H1 (cell line): ENCODE measurements at regions not wholly inside any gene's neighbourhood (a gene's known extent, or its start where the extent isn't known, plus 50 kb on each side); places are given as distances from the start of the nearest gene placed in this dataset.
A peak's percentile ranks its signal among the peaks of the same experiment; 100 is the strongest.

Source experiments
- CTCF ChIA-PET: fragments of 300-600 bp; sonication (Branson Sonifier 250); formaldehyde crosslinking; loops from one replicate; lab custom pipeline; 2021; ENCODE audit not compliant: partially characterized antibody; lab: Charles Lee
- POLR2A ChIA-PET: fragments of 300-600 bp; sonication (Branson Sonifier 250); formaldehyde crosslinking; loops from one replicate; lab custom pipeline; 2021; ENCODE audit warnings: inconsistent platforms; ENCODE audit not compliant: partially characterized antibody; lab: Charles Lee
- DNase-seq, 2 experiments: peaks; one replicate each; pipeline versions ENCODE4 v3.0.0 to v3.0.0-alpha.2; 2010 to 2022; ENCODE audit warnings: low spot score in 2 of 2, low read depth in 1 of 2, mixed read lengths in 1 of 2
- FAIRE-seq: peaks from 2 replicates; lab custom pipeline; 2011; peaks lifted over from hg19 to GRCh38; lab: Jason Lieb, UNC
- H2AFZ ChIP-seq: 2 replicates; pipeline ENCODE4 v1.8.1; 2012; ENCODE audit warnings: low read length, inconsistent platforms
- H2AK5ac ChIP-seq: 2 replicates; pipeline ENCODE4 v1.6.1; 2013; ENCODE audit warnings: low read depth, low read length
- H2BK120ac ChIP-seq: replicated peaks from 2 replicates; pipeline ENCODE3; 2013; ENCODE audit warnings: low read depth, low read length, inconsistent platforms
- H2BK12ac ChIP-seq: 2 replicates; pipeline ENCODE4 v1.6.1; 2013; ENCODE audit warnings: low read depth, low read length
- H2BK15ac ChIP-seq: 2 replicates; pipeline ENCODE4 v1.6.1; 2013; ENCODE audit warnings: low read length
- H2BK20ac ChIP-seq: 2 replicates; pipeline ENCODE4 v1.6.1; 2013; ENCODE audit warnings: low read length
- H2BK5ac ChIP-seq: 2 replicates; pipeline ENCODE4 v1.6.1; 2013; ENCODE audit warnings: low read depth, low read length
- H3K14ac ChIP-seq: 2 replicates; pipeline ENCODE4 v1.6.1; 2013; ENCODE audit warnings: inconsistent platforms; ENCODE audit not compliant: insufficient read length
- H3K18ac ChIP-seq: 2 replicates; pipeline ENCODE4 v1.6.1; 2013; ENCODE audit warnings: low read length; ENCODE audit errors: extremely low read depth
- H3K23ac ChIP-seq: 2 replicates; pipeline ENCODE4 v1.6.1; 2013; ENCODE audit warnings: inconsistent platforms; ENCODE audit not compliant: insufficient read length
- H3K23me2 ChIP-seq: 2 replicates; pipeline ENCODE4 v1.6.1; 2013; ENCODE audit warnings: low read depth, low read length
- H3K27ac ChIP-seq: 2 replicates; pipeline ENCODE4 v1.6.1; 2011; ENCODE audit warnings: low read depth, low read length, inconsistent platforms
- H3K27me3 ChIP-seq, 4 experiments: replicated peaks in 1 of 4; 1 replicate in 1 of 4; 2 replicates in 3 of 4; pipeline versions ENCODE4 v1.6.1 to v1.8.1; 2011 to 2013; ENCODE audit warnings: low read length in 3 of 4, mild to moderate bottlenecking in 3 of 4, inconsistent platforms in 2 of 4, mixed read lengths in 2 of 4, moderate library complexity in 1 of 4; ENCODE audit not compliant: control insufficient read depth in 3 of 4, insufficient read depth in 3 of 4; ENCODE audit errors: extremely low read depth in 1 of 4
- H3K36me3 ChIP-seq, 4 experiments: 2 replicates each; pipeline versions ENCODE4 v1.6.1 to v1.8.1; 2011 to 2013; ENCODE audit warnings: mild to moderate bottlenecking in 4 of 4, low read length in 3 of 4, moderate library complexity in 2 of 4, control low read depth in 1 of 4, inconsistent platforms in 1 of 4; ENCODE audit not compliant: insufficient read depth in 4 of 4, control insufficient read depth in 2 of 4
- H3K4ac ChIP-seq: replicated peaks from 2 replicates; pipeline ENCODE3; 2013; ENCODE audit warnings: low read length, low read depth, mixed read lengths, inconsistent platforms; ENCODE audit not compliant: insufficient read length
- H3K4me1 ChIP-seq, 4 experiments: replicated peaks in 1 of 4; 1 replicate in 1 of 4; 2 replicates in 3 of 4; pipeline versions ENCODE4 v1.6.1 to v1.8.1; 2011 to 2013; ENCODE audit warnings: low read length in 3 of 4, inconsistent platforms in 2 of 4, mixed read lengths in 1 of 4; ENCODE audit not compliant: insufficient read depth in 4 of 4, control insufficient read depth in 3 of 4
- H3K4me2 ChIP-seq, 2 experiments: 2 replicates each; pipeline versions ENCODE4 v1.6.1 to v1.8.1; 2011 to 2013; ENCODE audit warnings: low read depth in 2 of 2, low read length in 2 of 2, control low read depth in 1 of 2, inconsistent platforms in 1 of 2, mild to moderate bottlenecking in 1 of 2; ENCODE audit not compliant: insufficient read depth in 1 of 2
- H3K4me3 ChIP-seq, 4 experiments: fragments of 200-600, 300-600 bp in 1 of 4; sonication (generic), shearing (Covaris generic), sonication (Bioruptor Twin) in 1 of 4; 2 replicates each; pipeline versions ENCODE4 v1.5.1 to v1.8.1; 2011 to 2016; ENCODE audit warnings: low read length in 4 of 4, low read depth in 3 of 4, control low read depth in 2 of 4, inconsistent platforms in 2 of 4, mild to moderate bottlenecking in 2 of 4, mixed read lengths in 1 of 4, moderate library complexity in 1 of 4; ENCODE audit not compliant: insufficient read depth in 2 of 4; ENCODE audit errors: extremely low read depth in 1 of 4
- H3K56ac ChIP-seq: replicated peaks from 2 replicates; pipeline ENCODE3; 2013; ENCODE audit warnings: low read depth, mild to moderate bottlenecking, mixed read lengths, low read length, inconsistent platforms; ENCODE audit not compliant: insufficient read length
- H3K79me1 ChIP-seq: 2 replicates; pipeline ENCODE4 v1.6.1; 2013; ENCODE audit warnings: low read depth, low read length, control low read depth
- H3K79me2 ChIP-seq, 2 experiments: 2 replicates each; pipeline versions ENCODE4 v1.6.1 to v1.8.1; 2012 to 2013; ENCODE audit warnings: low read length in 2 of 2, mild to moderate bottlenecking in 2 of 2, inconsistent platforms in 1 of 2; ENCODE audit not compliant: insufficient read depth in 2 of 2, control insufficient read depth in 1 of 2
- H3K9ac ChIP-seq, 4 experiments: replicated peaks in 1 of 4; 1 replicate in 1 of 4; 2 replicates in 3 of 4; pipeline versions ENCODE4 v1.6.1 to v1.8.1; 2011 to 2013; ENCODE audit warnings: low read depth in 3 of 4, low read length in 3 of 4, control low read depth in 2 of 4, mild to moderate bottlenecking in 2 of 4, moderate library complexity in 2 of 4, inconsistent platforms in 1 of 4; ENCODE audit errors: extremely low read depth in 1 of 4
- H3K9me3 ChIP-seq, 2 experiments: 2 replicates each; pipeline versions ENCODE4 v1.6.1 to v1.8.1; 2012 to 2013; ENCODE audit warnings: mild to moderate bottlenecking in 2 of 2, moderate library complexity in 2 of 2, control low read depth in 1 of 2, inconsistent platforms in 1 of 2, low read depth in 1 of 2, low read length in 1 of 2, mixed read lengths in 1 of 2; ENCODE audit not compliant: insufficient read depth in 2 of 2
- H4K20me1 ChIP-seq, 2 experiments: replicated peaks in 1 of 2; 2 replicates each; pipeline versions ENCODE3 to v1.8.1; 2011 to 2013; ENCODE audit warnings: inconsistent platforms in 2 of 2, low read length in 2 of 2, mild to moderate bottlenecking in 1 of 2; ENCODE audit not compliant: insufficient read depth in 2 of 2, control insufficient read depth in 1 of 2
- H4K5ac ChIP-seq: 2 replicates; pipeline ENCODE4 v1.6.1; 2013; ENCODE audit warnings: low read length, low read depth, mixed read lengths, inconsistent platforms; ENCODE audit not compliant: insufficient read length
- H4K8ac ChIP-seq: 2 replicates; pipeline ENCODE4 v1.8.0; 2013; ENCODE audit warnings: mild to moderate bottlenecking, moderate library complexity, low read length, inconsistent platforms; ENCODE audit not compliant: insufficient read depth; ENCODE audit errors: extremely low read depth
- H4K91ac ChIP-seq: replicated peaks from 2 replicates; pipeline ENCODE3; 2013; ENCODE audit warnings: low read length, mixed read lengths, inconsistent platforms; ENCODE audit not compliant: insufficient read length
- BCL11A ChIP-seq, 2 experiments: IDR thresholded peaks; one replicate each; pipeline ENCODE4 v1.6.1; 2011; ENCODE audit warnings: low read depth in 2 of 2, low read length in 2 of 2, mild to moderate bottlenecking in 2 of 2
- SP1 ChIP-seq: IDR thresholded peaks from 2 replicates; pipeline ENCODE4 v1.6.1; 2011; ENCODE audit warnings: low read depth, low read length
- TCF12 ChIP-seq: IDR thresholded peaks from 2 replicates; pipeline ENCODE4 v1.6.1; 2011; ENCODE audit warnings: low read depth, mild to moderate bottlenecking, low read length
- WGBS, 2 experiments: shearing (Covaris generic) in 1 of 2; methylation state at CpG; one replicate each; pipeline versions ENCODE4 v1.1.6 to v1.1.7; 2013 to 2015; ENCODE audit warnings: low lambda C conversion rate in 2 of 2, mixed read lengths in 2 of 2, inconsistent platforms in 1 of 2, low coverage in 1 of 2, missing lambda C conversion rate in 1 of 2; ENCODE audit not compliant: insufficient replicate concordance in 2 of 2, insufficient coverage in 1 of 2, insufficient read length in 1 of 2; ENCODE audit errors: extremely low coverage in 1 of 2, missing lambda C conversion rate in 1 of 2; 5-methylcytosine and 5-hydroxymethylcytosine counted together

- TF ChIP-seq BCL11A (IDR thresholded peaks at IDR 0.05; ENCODE audit: low read depth in 2 of 2, low read length in 2 of 2): no peak
- no peak for TF ChIP-seq TCF12
- no peak for TF ChIP-seq SP1
- TF ChIP-seq, all 59 proteins: peak for 0
- WGBS, 2 experiments: 94% methylated on average over 1 of the region's 1 CpG; no CpG with 5 or more reads in 1 of the 2 experiments
- CTCF ChIA-PET: no interaction called here
Observed at GRCh38 chr7:108908456-108908855, 338.8 kb downstream of the DNAJB9 start.

More at GRCh38 chr7:108908456-108908855, 338.8 kb downstream of the DNAJB9 start:
- Histone ChIP-seq H3K36me3 (no peaks in the 10 kb centered on the region), H4K20me1 (no peaks in the 10 kb centered on the region), H4K5ac (no peak overlapping the region), H2AK5ac (no peak overlapping the region), H3K4ac (no peak overlapping the region), H3K27ac (no peak overlapping the region), H3K4me1 (no peaks in the 10 kb centered on the region), H4K8ac (no peak overlapping the region), H3K9ac (no peak overlapping the region), H3K23ac (no peak overlapping the region), H2AFZ (0 out of 2 replicates have a peak overlapping the region, but pooled peaks have one; percentile 66), H2BK120ac (no peak overlapping the region), H4K91ac (no peak overlapping the region), H3K27me3 (no peaks in the 10 kb centered on the region), H2BK5ac (no peak overlapping the region), H3K4me3 (no peak overlapping the region), H3K4me2 (no peak overlapping the region), H3K9me3 (no peaks in the 10 kb centered on the region), H3K79me2 (no peaks in the 10 kb centered on the region), H3K18ac (no peak overlapping the region), H3K56ac (no peak overlapping the region), H3K23me2 (no peaks in the 10 kb centered on the region), H2BK20ac (no peak overlapping the region), H3K14ac (no peak overlapping the region), H3K79me1 (no peaks in the 10 kb centered on the region), H2BK15ac (no peak overlapping the region), H2BK12ac (no peak overlapping the region)
- DNase-seq: no peak
- POLR2A ChIA-PET: no interaction called here
- no peak for FAIRE-seq
